GM19397 (cell line): ENCODE measurements at regions not wholly inside any gene's neighbourhood (a gene's known extent, or its start where the extent isn't known, plus 50 kb on each side); places are given as distances from the start of the nearest gene placed in this dataset.

Experiments
- ATAC-seq: cut with Tn5 transposase; IDR thresholded peaks from one replicate; pipeline ENCODE4 v1.9.1; 2021; ENCODE audit warnings: mild to moderate bottlenecking, moderate library complexity; ENCODE audit not compliant: unreplicated experiment

DNA sequence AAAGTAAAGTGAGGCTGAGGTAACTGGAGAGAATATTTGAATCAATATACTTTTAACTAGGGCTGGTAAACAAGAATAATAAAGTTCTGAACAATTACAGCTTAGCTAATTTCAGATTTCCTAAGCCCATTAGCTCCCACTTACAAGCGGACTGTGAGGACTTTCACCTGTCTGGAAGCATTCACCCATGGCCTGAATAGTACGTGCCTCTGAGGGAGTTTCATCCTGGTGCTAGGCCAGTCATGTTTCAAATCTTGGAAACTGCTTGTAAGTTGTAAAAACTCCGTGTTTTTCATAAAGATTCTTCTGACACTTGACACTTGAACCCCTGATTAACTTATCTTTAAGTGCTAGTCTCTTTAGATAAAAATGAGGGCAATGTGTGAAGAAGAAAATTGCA, 975.2 kb upstream of the GHITM start:
- ATAC-seq = no peak

DNA sequence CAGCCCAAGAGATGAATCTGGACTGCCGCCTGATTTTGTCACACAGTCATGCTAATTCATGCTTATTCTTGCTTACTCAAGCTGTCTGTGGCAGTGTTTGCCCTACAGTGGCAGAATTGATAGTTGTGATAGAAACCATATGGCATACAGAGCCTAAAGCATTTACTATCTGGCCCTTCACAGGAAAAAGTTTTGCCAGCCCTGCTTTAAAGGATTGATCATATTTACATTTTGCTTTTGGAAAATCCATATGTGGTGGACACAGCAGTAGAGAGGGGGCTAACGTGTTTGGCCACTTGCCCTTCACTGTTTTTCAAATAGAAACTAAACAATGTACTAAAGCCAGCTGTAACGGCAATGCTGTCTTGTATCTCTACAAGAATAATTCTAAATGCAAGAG, 974.0 kb upstream of the GHITM start:
- no peak for ATAC-seq

DNA sequence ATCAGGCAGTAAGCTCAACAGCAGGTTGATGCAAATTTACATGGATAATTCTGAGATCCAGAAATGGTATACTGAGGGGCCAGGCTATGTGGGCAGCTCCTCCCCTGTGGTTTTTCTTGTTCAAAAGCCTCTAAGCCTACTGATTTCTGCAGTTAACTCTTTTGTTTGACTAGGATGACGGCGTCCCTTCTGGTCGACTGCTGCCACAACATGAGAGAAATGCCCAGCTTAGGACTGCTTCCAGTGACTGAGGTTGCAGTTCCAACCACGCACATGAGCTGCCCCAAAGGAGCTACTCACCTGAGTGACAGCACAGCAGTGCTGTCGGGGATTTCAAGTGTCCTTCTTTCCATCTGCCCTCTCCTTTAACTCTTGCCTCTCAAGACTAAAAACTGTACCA, 973.0 kb upstream of the GHITM start:
- ATAC-seq = no peak

DNA sequence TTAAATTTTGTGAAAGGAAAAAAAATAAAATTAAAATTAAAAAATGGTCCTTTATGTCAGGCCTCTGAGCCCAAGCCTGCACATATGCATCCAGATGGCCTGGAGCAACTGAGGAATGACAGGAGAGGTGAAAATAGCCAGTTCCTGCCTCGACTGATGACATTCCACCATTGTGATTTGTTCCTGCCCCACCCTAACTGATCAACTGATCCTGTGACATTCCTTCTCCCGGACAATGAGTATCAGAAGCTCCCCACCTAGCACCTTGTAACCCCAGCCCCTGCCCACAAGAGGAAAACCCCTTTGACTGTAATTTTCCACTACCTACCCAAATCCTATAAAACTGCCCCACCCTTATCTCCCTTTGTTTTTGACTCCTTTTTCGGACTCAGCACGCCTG, 972.2 kb upstream of the GHITM start:
- no peak for ATAC-seq

DNA sequence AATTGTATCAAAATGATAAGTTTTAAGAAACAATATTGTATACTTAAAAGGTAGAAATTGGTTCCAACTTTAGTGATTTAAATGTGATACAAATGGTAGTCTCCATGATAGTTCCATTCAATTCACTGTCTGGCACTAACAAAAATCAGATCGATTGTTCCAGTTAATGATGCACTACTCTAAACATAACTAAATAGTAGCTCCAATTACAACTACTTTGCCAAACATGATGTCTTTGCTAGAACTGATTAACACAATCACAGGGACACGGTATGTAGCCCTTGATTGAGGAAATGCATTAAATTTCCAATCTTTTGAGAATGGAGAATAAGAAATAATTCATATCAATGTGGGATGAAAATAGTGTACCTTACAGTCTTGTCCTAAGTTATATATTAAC, 962.4 kb upstream of the GHITM start:
- no peak for ATAC-seq

DNA sequence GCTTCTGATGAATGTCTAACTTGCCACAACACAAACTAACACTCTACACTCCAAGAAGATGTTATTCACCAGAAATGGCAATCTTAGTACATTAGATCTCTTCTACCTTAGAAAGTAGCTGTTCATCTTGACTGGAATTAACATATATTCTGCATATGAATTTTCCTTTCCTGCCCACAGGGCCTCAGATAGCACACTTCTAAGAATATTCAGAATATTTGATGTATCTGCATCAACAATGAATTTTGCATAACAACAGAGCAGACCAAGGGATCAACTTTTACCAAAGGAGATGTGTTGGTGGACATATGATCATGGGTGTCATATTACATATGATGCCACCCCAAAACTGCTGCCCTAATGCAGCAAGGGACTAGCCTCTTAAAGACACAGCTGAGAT, 960.8 kb upstream of the GHITM start:
- ATAC-seq = no peak

DNA sequence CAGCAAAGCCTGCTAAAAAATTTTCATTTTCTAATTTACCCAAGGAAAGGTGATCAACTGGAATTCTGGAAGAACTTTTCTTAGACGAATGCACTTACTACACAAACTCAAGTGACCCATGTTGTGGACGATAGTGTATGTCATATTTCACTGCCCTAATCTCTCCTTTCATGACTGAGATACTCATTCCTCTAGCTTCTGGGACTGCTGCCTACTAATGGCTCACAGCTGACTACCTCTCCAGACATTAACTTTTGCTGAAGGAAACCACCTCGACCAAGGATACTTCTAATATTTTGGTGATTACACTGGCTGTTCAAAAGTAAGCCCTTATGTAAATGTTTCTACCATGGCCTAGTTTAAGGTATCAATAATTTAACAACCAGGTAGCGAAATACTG, 959.9 kb upstream of the GHITM start:
- no peak for ATAC-seq

DNA sequence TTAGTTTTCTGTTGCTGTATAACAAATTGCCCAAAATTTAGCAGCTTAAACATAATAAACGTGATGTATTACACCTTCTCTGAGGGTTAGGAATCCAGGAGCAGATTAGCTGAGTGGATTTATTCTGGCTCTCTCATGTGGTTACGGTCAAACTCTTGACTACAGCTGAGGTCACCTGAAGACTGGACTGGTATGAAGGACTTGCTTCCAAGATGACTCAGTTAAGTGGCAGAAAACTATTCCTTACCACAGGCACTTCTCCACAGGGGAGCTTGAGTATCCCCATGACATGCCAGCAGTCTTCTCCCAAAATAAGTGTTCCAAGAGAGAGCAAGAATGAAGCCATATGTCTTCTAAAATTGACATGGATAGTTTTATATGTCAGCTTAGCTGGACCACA, 957.2 kb upstream of the GHITM start:
- no peak for ATAC-seq

DNA sequence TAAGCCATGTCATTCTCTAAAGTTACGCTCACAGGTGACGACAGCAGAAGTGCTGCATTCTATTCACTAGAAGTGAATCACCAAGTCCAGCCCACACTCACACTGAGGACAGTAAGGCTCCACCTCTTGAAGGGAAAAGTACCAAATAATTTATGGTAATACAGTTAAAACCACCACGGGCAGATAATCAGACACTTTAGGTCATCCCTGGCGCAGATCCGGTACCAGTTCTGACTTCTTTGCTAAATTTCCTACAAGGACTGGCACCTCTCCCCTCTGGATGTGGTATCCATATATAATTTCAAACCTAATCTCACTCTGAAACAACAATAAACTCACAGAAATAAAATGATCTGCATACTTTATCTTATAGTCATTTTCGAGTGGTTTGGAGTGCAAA, 954.7 kb upstream of the GHITM start:
- ATAC-seq = no peak

DNA sequence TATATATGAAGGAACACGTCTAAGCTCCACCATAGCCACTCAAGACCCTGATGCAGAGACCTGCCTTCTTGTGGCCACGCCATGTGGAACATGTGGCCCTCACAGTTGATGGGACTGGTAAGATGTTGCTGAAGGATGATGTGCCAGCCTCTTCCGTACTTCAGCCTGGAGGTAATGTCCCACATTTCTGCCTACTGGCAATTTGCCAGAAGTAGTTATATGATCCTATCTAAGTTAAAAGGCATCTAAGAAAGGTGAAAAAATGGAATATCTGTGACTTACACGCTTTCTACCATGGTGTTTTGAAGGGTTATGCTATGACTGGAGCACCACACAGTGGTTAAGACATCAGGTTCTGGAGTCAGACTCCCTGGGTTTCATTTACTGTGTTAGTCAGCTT, 948.7 kb upstream of the GHITM start:
- no peak for ATAC-seq

DNA sequence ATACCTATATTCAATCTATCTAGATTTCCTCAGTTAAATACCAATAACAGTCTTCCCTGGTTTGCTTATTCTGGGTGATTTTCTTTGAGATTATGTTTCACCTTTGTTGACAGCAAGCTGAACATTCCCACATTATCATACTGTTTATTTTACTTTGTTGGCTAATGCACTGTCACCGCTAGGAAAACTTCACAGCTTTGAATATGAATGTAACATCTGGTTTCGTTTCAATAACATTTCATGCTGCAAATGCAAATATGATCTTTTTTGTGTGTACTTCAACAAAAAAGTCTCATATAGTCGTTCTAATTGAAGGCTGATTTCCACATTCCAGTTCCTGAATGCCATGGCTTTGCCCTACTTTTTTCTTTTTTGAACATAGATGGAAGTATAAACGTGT, 946.3 kb upstream of the GHITM start:
- ATAC-seq = no peak

DNA sequence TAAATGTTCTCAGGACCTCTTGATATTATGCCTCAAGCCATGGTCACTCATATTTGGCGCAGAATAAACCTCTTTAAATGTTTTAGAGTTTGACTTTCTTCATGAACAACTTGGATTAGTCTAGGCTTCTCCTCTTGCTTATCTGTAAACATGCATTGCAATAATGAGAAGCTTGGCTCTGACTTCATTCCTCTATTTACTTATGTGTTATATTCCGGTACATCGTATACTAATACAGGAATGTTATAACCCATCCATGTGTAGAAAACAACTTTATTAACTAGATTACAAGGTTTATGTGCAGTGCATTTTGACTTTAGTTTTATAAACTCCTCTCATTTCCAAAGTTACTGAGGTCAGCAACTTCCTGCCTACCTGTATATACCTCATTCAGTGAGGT, 944.3 kb upstream of the GHITM start:
- ATAC-seq = no peak

DNA sequence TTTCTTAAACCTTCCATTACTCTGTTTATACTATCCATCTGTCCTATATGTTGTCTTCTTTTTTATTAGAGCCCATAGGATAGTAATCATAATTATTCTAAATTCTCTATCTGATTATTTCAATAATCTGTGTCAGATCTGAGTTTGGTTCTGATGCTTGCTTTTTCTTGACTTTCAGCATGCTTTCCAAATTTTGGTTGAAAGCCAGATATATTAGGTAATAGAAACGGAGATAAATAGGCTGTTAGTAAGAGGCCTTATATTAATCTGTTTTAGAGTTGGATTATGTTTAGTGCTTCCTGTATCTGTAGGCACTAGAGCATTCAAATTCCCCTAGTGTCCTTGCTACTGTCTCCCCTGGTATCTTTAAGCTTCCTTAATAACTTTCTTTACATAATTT, 939.9 kb upstream of the GHITM start:
- no peak for ATAC-seq

DNA sequence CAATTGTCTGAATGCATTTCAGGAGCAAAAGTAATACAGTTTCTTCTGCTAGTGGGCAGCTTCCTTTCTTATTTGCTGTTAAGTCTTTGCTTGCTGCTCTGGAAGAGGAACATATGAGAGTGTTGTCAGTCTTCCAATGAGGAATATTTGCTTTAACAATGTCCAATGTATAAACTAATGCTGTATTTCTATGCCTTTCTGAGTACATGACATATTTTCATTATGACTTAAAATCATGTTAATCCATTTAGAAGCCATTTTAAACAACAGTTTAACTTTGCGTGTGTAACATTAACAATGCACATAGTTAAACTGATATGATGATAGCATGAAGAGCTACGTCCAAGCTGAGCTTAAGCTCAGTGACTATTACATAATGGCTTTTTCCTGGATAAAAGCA, 933.4 kb upstream of the GHITM start:
- no peak for ATAC-seq

DNA sequence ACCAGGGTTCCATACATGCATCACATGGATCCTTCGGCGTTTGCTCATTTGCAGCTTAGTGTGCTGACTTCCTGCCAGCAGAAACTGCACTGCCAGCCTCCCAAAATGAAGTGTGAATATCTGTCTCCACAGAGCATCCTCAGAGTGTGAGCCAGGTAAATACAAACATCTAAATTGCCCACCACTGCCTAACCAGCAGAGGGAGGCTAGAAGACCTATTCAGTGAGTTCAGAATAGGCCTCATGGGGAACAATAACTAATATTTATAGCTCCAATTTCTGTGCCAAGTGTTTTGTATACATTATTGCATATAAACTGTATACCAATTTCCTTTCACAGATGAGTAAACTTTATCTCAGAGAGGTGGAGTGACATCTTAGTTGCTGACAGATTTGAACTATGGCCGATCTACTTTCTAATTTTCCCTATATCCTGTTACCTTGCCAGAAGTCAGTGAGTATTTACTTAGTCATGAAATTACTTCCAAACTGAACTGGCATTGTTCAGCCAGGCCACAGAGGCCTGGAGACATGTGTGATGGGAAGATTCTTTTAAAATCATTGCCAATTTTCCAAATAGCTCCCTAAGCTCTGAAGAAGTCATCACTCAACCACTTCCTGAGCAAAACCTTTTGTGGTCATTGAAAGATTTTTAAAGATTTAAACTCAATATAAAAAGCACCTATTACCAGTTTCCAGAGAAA, 926.5 kb upstream of the GHITM start:
- ATAC-seq = no peak

DNA sequence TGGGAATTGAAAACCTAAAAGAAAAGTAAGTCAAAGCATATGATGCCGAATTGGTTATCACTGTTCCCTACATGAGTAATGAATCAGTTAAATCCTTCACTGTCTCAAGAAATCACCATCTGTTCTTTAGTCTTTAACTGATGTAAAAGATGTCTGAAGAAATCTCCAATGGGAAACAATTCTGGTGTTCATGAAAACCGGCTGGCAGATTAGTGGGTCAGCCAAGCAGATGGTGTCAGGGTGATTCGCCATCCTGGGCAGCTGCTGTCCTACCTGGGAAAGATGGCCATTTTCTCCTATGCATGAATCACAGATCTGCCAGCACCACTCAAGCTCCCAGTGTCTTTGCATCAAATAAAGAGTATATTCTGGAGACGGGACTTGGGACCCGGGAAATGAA, 925.2 kb upstream of the GHITM start:
- no peak for ATAC-seq

DNA sequence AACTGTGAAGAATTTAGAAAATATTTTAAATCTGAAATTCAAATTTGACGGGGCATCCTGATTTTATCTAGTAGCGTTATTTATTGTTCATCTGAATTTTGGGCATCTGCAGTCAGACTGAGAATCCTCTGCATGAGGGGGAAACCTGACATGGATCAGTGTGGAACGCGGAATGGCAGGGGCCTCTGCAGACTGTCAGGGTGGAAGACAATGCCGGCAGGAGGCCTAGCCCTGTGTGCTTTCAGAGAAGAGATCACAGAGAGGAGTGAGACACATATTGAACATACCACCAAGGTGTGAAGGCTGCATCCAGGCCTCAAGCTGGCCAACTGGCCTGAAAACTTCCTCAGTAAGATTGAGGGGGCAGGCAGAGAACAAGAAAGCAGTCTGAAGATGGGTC, 921.1 kb upstream of the GHITM start:
- ATAC-seq = no peak

DNA sequence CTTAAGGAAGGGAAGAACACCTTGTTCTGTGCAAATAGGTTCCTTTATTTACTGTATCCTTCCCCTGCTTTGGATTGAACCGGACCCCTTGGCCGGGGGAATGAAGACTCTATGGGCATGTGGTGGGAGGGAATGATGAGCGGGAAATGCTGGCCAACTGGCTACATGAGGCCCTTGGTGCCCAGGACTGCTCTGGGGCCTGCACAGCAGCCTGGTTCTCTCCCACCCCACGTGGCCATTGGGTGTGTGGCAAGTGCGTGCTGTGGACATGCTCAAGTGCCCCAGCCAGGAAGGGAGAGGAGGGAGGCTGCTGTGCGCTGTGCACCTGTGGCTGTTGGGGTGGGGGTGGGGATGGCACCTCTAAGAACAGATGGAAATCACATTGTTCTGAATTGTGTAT, 917.0 kb upstream of the GHITM start:
- no peak for ATAC-seq

DNA sequence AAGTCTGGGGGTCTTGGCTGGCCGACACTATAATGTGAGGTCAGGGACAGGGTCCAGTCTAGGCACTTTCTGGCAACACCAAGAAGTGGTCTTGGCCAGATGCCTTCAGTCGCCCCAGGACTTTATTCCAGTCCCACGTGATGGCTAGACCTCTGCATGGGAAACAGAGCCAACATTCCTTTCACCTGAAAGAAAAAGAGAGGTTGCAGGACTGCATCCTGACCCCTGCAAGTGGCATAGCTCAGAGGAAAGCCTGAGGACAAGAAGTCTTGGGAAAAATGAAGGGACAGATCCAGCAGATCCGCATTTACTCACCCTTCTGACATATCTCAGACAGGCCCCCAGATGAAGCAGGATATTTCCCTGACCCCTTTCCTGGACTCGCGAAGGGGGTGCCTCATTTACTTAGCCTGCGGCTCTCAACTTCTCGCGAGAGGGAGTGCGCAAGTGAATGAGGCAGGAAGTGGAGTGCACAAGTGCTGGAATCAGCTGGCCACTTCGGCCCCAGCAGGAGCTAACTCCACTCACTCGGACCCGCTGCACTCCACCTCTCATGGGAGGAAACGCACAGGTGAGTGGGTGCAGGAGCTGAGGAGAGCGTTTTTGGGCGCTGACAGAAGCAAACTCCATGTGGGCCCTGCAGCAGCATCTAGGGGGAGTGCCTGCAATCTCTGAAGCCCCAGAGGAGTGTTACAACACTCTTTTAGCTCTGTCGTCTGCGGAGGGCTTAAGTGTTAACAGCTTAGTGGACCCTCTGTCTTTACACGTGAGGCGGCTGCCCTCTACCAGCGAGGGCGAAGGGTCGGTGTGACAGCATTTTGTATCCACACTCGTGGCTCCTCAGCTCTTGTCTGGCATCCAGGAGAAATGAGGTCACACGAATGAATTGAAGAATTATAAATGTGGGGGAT, 916.2 kb upstream of the GHITM start:
- ATAC-seq = no peak

DNA sequence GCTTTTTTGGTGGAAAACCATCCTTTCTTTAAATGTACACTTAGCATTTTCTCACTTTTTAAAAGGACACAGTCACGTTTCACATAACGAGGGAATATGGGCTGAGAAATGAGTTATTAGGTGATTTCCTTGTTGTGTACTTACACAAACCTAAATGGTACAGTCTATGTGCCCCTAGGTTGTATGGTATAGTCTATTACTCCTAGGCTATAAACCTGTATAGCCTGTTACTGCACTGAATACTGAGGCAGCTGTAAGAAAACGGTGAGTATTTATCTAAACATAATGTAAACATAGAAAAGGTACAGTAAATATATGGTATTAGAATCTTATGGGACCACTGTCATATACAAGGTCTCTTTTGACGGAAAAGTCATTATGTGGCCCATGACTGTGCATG, 913.5 kb upstream of the GHITM start:
- no peak for ATAC-seq

DNA sequence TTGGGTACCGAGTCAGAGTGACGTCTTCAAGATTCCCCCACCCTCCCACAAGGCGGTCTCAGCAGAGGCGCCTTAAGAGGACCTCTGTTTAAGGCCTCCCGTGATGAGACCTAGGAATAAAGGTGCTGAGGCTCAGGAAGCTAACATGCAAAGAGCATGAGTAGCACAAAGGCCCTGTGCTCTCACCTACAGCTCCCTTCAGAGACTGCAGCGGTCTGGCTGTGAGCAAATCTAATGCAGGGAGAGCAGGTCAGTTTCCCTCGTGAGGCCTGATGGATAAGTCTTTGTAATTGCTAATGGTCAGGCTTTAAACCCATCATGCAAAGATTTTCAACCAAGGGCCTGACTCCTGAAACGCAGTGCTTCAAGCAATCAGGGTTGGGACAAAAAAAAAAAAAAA, 909.3 kb upstream of the GHITM start:
- ATAC-seq = no peak

DNA sequence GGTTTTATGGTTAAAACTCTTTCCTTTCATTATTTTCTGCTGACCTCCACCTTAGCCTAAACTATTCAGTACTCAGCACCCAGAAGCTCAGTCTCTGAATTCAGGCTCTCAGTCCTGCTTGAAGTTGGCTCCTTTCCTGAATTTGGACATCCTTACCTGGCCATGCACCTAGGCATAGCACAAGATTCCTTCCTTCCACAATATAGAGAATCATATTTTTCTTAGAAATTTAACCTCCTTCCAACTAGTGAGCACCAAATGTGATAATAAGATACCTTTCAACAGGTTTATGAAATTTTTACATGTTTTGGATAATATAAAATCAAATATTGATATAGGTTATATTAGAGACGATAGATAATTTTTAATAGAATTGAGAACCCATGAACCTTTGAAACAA, 905.6 kb upstream of the GHITM start:
- ATAC-seq = no peak
